RWPE2 (cell line): ENCODE measurements at regions not wholly inside any gene's neighbourhood (a gene's known extent, or its start where the extent isn't known, plus 50 kb on each side); places are given as distances from the start of the nearest gene placed in this dataset.

Experiments
- ATAC-seq: fragments of 200-7000 bp; cut with Tn5 transposase; 3 replicates; pipeline ENCODE4 v1.9.1; 2021; ENCODE audit warnings: low read depth
- DNase-seq: peaks from one replicate; pipeline ENCODE4 v3.0.0-alpha.2; 2020; ENCODE audit warnings: low spot score
- H3K27ac ChIP-seq: fragments of 450-650 bp; 2 replicates; pipeline ENCODE4 v1.5.1; 2017; ENCODE audit warnings: mild to moderate bottlenecking; ENCODE audit not compliant: poor library complexity, severe bottlenecking
- H3K27me3 ChIP-seq: fragments of 250-450 bp; sonication (Bioruptor Pico); 2 replicates; pipeline ENCODE4 v1.5.1; 2021; ENCODE audit warnings: mild to moderate bottlenecking, moderate library complexity; ENCODE audit not compliant: insufficient read depth, poor library complexity, severe bottlenecking
- H3K36me3 ChIP-seq: fragments of 250-450 bp; sonication (Bioruptor Pico); 2 replicates; pipeline ENCODE4 v1.5.1; 2020; ENCODE audit warnings: low read depth, mild to moderate bottlenecking, moderate library complexity
- H3K4me1 ChIP-seq: fragments of 250-450 bp; sonication (Bioruptor Pico); 2 replicates; pipeline ENCODE4 v1.5.1; 2021; ENCODE audit warnings: mild to moderate bottlenecking, moderate library complexity; ENCODE audit not compliant: insufficient read depth, poor library complexity, severe bottlenecking
- H3K4me3 ChIP-seq: fragments of 250-450 bp; sonication (Bioruptor Pico); 2 replicates; pipeline ENCODE4 v1.5.1; 2021; ENCODE audit warnings: mild to moderate bottlenecking, moderate library complexity; ENCODE audit not compliant: severe bottlenecking
- H3K9me3 ChIP-seq: fragments of 250-450 bp; sonication (Bioruptor Pico); 2 replicates; pipeline ENCODE4 v1.5.1; 2021; ENCODE audit warnings: mild to moderate bottlenecking, moderate library complexity; ENCODE audit not compliant: severe bottlenecking
- TF ChIP-seq, protein P1 (sequence below): fragments of 450-650 bp; IDR thresholded peaks from one replicate; pipeline ENCODE4 v1.5.1; 2017; ENCODE audit warnings: mild to moderate bottlenecking, moderate library complexity; ENCODE audit not compliant: poor library complexity, severe bottlenecking

DNA sequence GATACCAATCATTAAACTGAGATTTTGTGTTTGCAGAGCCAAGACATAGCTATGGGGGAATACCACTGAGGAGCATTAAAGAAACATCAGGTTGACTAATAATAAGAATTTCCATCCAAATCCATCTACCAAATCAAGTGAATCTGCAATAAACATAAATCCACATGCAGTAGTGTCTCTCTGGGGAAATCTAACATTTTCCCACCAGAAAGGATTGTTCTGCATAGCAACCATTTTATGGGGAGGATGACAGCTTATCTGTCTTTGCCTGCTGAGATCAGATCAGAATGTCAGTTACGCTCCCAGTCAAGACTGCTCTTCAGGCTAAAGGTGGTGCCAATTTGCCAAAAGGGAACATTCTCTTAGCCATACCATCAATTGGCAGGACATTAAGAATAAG lies 1098.9 kb upstream of the CHAC2 start:
- H3K4me1 ChIP-seq = no peaks in the 10 kb centered on the region
- TF ChIP-seq, protein P1, sequence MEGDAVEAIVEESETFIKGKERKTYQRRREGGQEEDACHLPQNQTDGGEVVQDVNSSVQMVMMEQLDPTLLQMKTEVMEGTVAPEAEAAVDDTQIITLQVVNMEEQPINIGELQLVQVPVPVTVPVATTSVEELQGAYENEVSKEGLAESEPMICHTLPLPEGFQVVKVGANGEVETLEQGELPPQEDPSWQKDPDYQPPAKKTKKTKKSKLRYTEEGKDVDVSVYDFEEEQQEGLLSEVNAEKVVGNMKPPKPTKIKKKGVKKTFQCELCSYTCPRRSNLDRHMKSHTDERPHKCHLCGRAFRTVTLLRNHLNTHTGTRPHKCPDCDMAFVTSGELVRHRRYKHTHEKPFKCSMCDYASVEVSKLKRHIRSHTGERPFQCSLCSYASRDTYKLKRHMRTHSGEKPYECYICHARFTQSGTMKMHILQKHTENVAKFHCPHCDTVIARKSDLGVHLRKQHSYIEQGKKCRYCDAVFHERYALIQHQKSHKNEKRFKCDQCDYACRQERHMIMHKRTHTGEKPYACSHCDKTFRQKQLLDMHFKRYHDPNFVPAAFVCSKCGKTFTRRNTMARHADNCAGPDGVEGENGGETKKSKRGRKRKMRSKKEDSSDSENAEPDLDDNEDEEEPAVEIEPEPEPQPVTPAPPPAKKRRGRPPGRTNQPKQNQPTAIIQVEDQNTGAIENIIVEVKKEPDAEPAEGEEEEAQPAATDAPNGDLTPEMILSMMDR = no peak
- no peaks in the 10 kb centered on the region for H3K36me3 ChIP-seq
- no peak for ATAC-seq
- DNase-seq = no peak
- H3K27me3 ChIP-seq = no peaks in the 10 kb centered on the region
- H3K9me3 ChIP-seq = no peaks in the 10 kb centered on the region
- H3K27ac ChIP-seq = no peak overlapping the region
- H3K4me3 ChIP-seq = no peak overlapping the region

DNA sequence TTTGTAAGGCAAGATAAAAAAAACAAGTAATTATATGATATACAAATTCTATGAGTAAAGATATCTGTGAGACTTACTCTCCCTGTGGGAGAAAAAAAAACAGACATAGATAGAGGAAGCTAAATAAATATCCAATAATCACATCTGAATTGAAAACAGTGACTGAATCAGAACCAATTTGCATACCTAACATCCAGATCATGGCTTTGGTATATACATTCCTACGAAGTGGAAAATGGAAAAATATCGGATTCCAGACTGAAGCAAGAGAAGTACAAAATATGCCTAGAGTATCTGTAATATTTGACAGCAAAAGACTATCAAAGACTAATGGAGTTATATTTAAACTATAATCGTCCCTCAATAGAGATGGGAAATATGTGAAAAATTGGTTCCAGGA lies 1108.1 kb upstream of the CHAC2 start:
- H3K4me3 ChIP-seq = no peak overlapping the region
- H3K36me3 ChIP-seq = no peaks in the 10 kb centered on the region
- no peaks in the 10 kb centered on the region for H3K4me1 ChIP-seq
- H3K27me3 ChIP-seq = no peaks in the 10 kb centered on the region
- no peak overlapping the region for H3K27ac ChIP-seq
- ATAC-seq = no peak
- no peak for DNase-seq
- TF ChIP-seq, protein P1 = no peak
- no peaks in the 10 kb centered on the region for H3K9me3 ChIP-seq

- Histone ChIP-seq H3K9me3 (no peaks in the 10 kb centered on the region), H3K27ac (no peak overlapping the region), H3K27me3 (no peaks in the 10 kb centered on the region), H3K4me3 (no peak overlapping the region), H3K4me1 (no peaks in the 10 kb centered on the region), H3K36me3 (no peaks in the 10 kb centered on the region)
- ATAC-seq = no peak
- TF ChIP-seq, protein P1 = no peak
- DNase-seq = no peak
These were observed 1109.0 kb upstream of the CHAC2 start for GRCh38 chr2:52658598-52658997.

DNA sequence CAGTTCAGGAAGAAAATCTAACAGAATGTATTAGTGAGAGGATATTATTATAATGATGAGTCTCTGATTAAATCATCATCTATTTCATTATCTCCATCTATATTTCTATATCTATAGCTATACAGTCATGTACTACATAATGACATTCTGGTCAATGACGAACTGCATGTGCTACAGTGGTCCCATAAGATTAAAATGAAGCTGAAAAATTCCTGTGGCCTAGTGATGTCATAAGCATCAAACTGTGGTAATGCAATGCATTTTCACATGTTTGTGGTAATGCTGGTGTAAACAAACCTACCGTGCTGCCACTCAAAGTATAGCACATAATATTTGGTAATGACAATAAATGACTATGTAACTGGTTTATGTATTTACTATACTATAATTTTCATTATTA lies 1127.9 kb upstream of the CHAC2 start:
- H3K4me1 ChIP-seq = no peaks in the 10 kb centered on the region
- ATAC-seq (no peak), DNase-seq (no peak)
- H3K27ac ChIP-seq = no peak overlapping the region
- TF ChIP-seq, protein P1 = no peak
- no peaks in the 10 kb centered on the region for H3K9me3 ChIP-seq
- H3K36me3 ChIP-seq = no peaks in the 10 kb centered on the region
- H3K4me3 ChIP-seq = no peak overlapping the region
- no peaks in the 10 kb centered on the region for H3K27me3 ChIP-seq

GRCh38 chr2:52632543-52632942 lies 1135.1 kb upstream of the CHAC2 start:
- no peaks in the 10 kb centered on the region for H3K27me3 ChIP-seq
- H3K4me1 ChIP-seq = no peaks in the 10 kb centered on the region
- H3K36me3 ChIP-seq = no peaks in the 10 kb centered on the region
- H3K27ac ChIP-seq = no peak overlapping the region
- H3K4me3 ChIP-seq = no peak overlapping the region
- no peak for ATAC-seq
- no peaks in the 10 kb centered on the region for H3K9me3 ChIP-seq
- DNase-seq = no peak
- TF ChIP-seq, protein P1 = no peak
